Renal cortical epithelial cell (primary cell): ENCODE measurements at regions not wholly inside any gene's neighbourhood (a gene's known extent, or its start where the extent isn't known, plus 50 kb on each side); places are given as distances from the start of the nearest gene placed in this dataset.

Experiments
- DNase-seq: peaks from one replicate; pipeline ENCODE4 v3.0.0-alpha.2; 2011; ENCODE audit warnings: low read depth

- DNase-seq, result no peak
These were observed 60.2 kb upstream of the PODXL start for GRCh38 chr7:131616487-131617200.

DNA sequence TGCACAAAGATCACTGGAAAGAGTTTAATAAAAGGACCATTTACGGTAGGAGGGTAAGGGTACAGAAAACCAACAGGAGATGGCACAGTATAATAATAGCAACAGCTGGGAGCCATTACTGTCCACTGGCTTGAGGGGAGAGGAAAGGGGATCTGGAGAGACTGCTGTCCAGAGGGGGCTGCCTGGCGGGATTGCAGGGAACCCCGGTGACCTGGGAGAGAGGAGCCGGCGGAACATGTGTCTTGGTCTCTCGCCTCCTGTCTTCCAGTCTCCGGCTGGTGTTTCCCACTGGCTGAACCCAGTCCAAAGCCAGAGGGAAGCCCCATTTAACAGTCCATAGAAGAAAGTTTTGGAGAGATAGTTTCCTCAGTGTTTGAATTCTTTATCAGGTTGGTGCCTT, 57.5 kb upstream of the PODXL start:
- no peak for DNase-seq

DNA sequence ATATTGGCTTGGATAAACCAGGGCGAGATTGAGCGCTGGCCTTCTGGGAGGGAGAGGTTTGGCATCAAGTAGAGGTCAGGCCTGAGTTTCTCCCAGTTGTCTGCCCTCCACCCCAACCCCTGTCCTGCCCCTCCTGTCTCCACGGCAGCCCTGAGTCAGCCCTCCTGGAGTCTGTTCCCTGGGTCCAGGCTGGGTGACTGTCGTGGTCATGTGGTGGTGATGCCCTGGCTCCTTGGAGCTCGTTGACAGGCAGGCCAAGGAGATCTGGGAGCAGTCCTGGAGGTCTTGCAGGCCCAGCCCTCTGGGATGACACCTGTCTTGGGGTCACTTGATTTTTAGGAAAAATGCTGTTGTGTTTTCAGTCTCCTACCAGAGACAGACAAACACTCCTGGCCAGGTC, 53.6 kb upstream of the PODXL start:
- no peak for DNase-seq

DNA sequence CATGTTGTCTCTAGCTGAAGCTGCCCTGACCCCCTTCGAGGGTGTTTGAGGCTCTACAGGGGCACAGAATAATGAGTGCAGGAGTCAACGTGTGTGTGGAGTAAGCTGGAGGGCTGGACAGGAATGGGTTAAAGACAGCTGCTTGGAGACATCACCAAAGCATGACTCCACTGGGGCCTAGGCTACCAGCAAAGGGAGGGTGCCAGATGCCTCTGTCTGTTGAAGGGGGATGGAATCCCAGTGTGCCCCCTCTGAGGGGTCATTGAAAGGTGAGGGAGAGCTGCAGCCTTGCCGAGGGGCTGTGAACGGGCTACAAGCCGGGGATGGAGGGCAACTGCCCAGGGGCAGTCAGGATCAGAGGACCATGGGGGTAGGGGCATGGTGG, 51.7 kb upstream of the PODXL start:
- no peak for DNase-seq

GRCh38 chr7:131607291-131608115, 51.1 kb upstream of the PODXL start:
- DNase-seq, result no peak

GRCh38 chr7:131606346-131607290, 50.2 kb upstream of the PODXL start:
- no peak for DNase-seq
